NCI-H2171 treated with DMSO at 0.1 percent for 48 hours (cell line): ENCODE measurements at regions not wholly inside any gene's neighbourhood (a gene's known extent, or its start where the extent isn't known, plus 50 kb on each side); places are given as distances from the start of the nearest gene placed in this dataset.

Experiments
- DNase-seq: peaks from one replicate; lab custom pipeline; 2025; lab: John Stamatoyannopoulos, UW

DNA sequence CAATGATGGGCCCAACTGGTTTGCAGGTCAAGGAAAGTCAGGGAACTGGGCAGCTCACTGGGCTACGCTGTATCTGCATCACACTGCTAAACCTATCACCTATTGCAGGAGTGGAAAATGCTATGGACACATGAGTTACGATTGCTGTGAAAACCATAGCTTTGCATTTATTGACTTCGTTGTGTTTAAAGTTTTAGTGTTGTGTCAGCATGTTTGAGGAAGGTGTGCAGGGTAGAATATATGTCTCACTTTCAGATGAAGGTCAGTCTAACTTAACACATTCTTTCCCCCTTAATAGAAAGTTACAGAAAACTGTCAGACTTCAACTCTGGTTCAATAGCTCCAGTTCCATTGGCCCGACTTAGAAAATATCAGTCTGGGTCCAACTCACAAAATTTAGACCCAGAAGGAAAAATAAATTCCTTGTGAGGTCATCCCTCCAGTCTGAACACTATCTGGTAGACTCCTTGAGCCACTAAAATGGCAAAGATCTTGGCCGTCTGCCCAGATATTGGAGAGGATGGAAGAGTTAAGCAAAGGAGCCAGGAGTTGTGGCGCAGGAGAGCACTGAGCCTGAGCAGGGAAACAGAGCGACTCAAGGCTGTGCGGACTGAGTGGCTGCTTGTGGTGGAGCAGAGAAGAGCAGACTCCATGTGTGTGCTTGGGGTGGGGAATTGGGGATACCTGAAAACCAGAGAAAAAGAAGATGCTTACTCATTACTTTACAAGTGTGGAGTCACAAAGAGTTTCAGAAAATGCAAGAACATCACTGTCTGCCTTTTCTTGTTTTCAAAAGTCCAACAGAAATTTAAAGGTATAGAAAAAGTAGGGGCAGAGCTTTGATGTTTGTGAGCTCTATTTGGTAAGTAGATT is 518.5 kb downstream of the FGF9 start:
- no peak for DNase-seq

DNA sequence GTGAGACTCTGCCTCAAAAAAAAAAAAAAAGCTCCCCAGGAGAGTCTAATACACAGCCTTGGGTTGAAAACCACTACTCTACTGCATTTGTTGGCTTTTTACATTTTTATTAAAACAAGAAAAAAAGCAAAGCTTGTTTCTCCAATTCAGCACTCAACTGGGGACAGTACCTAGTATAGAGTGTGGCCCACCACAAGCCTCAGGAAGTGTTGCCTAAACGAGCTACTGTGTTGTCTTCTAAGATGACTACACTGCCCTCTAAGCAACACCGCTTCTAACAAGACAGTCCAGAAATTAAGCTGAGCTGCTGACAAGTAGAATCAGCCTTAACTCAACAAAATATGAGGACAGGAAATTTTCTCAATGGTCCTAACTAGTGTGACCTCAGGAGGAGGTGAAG is 522.2 kb downstream of the FGF9 start:
- DNase-seq = no peak

DNA sequence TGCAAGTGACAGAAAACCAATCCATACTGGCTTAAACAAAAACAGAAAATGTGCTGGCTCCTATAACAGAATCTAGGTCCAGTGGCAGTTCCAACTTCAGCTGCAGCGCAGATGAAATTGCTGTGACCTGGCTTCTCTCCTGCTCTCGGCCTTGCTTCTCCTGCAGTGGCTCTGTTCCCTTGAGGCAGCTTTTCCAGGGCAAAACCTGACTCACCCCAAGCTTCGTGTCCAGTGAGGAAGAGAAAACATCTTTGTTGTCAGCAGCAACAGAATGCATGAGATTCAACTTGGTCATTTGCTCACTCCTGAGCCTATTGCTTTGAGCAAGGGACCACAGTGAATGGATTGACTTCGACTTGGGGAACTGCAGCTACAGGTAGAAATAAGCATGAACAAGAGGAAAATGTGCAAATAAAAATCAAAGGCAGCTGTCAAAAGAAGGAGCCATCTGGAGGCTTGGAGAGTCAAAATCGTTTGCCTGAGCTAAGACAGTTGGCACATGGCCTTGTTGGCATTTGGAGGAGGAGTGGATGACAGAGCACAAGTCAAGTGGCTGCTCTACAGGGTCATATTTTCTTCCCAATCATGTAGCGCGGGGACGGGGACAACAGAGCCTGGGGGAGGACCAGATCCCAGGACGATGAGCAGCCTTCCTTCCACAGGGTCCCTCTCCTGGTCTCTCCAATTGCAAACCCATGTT is 523.4 kb downstream of the FGF9 start:
- DNase-seq = no peak

DNA sequence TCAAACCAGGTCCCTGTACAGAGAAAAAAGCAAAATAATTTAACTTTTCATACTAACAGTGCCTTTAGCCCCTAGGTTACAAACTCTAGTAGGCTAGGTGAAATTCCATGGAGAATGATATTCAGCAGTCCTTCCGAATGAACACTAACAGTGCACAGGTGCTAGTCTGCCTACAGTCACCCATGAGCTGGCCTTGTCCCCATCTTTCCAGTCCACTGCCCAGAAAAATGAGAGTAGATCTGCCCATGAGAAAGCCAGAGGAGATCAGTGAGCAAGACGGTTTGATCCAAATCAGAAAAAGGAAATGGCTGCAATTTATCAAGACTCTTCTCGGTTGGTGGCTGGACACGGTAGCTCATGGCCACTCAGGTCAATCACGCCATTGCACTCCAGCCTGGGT is 524.9 kb downstream of the FGF9 start:
- DNase-seq = no peak

DNA sequence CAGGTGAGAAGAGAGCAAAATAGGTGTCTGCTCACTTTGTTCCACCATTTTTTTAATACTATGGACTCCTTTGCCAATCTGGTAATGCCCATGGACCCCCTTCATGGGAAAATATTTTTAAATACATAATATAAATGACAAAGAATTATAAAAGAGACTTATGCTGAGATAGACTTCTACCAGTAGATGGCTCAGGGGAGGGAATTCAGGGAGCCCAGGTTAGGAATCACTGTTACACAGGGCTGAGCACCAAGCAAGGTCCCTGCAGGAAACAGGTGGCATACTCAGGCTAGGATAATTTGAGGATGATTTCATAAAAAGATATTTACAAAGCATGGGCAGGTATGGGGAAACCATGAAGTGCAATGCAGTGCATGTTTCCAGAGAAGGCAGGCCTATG is 525.9 kb downstream of the FGF9 start:
- no peak for DNase-seq

DNA sequence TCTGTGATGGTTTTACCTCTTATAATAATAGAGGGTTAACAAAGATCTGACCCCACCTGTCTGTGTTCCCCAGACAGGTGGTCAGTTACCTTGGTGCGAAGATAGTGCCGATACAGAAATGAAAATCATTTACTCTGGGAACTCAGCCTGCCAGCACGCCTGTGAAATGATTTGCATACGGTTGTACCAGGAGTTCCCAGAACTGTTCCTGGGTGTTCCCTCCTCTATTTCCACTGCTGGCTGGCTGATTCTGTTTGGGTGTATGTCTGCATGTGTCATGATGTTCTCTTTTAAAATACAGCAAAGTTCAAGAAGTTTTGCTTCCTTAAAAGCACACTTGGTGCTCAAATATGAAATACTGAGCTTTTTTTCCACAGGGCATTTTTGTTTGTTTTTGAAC is 527.1 kb downstream of the FGF9 start:
- no peak for DNase-seq

DNA sequence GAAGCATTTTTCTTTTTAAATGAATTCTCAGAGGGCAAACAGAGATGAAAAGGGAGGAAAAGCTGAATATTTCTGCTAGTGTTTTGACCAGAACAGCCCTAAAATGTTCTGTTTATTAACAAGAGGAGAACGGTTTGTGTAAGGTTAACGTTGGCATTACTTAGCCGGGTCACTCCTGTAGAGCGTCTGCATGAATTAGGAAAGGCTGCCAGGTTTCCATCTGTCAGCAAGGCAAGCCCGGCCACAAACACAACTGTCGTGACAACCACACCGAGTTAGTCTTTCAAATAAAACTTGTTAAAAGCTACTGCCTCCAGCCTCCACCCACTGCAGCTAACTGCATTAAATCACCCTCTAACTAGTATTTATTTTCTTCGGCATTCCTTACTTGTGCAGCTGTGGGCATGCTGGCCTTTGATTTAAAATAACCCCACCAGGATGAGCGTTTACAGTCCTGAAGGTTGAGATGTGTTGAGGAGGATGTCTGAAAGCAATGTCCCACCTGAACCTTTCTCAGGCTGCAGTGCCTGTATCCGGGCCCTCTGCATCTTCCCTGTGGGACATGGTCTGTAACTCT is 527.9 kb downstream of the FGF9 start:
- no peak for DNase-seq

DNA sequence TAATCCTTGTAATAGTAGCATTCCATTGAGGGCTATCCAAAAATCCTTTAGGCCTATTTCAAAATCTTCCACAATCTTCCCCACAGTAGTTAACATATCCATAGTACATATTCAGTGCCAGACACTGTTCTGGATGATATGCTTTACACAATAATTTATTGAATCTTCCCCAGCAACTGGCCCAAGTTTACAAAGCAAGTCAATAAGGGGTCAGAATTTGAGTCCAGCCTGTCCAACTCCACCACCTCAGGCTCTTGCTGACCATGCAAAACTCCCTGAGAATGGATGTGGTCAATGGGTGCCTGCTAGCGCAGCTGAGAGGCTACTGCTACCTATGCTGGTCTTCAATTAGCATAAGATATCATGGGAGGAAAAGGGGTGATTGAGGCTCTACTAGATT is 529.6 kb downstream of the FGF9 start:
- no peak for DNase-seq

DNA sequence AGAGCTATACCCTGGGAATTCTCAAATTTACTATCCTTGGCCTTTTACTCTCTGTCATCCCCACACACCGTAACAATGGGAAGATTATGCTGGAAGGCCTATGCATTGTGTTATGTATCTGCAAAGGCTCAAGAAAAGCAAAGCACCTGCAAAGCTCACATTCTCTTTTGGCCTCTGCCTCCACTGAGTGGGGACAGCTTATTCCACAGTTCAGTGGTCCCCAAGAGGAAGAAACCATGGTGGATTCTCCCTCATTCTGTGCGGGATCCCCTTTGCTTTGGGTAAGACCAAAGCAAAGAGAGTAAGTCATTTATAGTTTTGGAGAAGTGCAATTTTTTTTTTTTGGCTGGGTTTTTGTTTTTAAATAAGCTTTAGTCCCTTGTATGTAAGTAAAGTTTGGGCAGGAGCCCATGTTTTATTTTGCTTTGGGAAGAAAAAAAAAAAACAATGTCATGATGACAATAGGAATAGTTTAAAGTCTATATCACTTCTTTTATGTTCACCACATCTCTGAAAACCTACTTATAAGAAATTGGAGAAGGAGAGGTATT is 530.6 kb downstream of the FGF9 start:
- no peak for DNase-seq

DNA sequence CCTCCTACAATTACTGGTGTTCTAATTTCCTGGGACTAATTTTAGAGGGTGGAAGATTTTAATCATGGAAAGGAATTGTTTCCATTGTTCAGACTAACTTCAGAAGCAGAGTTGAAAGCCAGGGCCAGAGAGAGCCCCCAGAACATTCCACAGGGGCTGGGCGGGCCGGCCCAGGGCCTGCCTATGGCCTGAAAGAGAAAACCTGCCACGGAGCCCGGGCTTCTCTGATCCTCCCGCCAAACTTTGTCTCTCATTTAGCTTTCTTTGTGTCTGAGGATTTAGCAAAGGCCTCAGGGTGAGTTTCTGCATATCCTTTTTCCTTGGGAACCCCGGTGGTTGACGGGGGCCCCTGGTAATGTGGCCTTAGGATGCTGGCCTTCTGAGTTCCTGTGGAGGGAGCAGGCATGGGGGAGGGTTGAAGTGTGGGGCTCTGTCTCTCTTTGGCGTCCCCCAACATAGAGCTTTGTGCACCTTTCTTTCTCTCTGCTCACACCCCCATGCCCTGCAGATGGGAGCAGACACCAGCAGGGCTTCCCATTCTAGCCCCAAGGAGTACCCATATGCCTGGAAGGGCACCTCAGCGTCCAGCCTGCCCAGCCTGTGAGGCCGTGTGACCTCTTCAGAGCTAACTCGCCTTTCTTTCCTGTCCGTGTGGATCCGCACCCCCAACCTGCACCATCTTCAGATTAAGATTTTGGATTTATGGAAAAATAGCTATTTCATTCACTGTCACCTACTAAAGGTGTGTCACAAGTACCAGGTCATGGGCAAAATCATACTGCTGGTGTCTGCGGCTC is 539.5 kb downstream of the FGF9 start:
- DNase-seq = no peak

DNA sequence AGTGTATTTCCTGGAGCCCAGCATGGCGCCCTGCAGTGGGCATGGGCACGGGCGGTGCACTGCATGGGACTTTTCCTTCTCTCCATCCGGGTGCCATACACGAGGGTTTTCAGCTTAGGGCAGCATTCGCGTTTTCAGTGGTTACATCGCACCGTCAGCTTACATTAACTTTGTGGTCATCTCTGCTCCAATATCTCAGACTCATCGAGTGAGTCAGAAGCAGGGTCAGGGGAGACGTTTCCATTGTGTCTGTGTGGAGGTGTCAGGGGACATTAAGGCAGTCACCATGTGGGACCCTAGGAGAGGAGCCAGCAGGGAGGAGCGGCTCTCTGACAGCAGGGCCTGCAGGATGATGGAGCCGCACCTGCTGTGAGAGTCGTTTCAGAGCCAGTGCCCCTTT is 541.0 kb downstream of the FGF9 start:
- no peak for DNase-seq

DNA sequence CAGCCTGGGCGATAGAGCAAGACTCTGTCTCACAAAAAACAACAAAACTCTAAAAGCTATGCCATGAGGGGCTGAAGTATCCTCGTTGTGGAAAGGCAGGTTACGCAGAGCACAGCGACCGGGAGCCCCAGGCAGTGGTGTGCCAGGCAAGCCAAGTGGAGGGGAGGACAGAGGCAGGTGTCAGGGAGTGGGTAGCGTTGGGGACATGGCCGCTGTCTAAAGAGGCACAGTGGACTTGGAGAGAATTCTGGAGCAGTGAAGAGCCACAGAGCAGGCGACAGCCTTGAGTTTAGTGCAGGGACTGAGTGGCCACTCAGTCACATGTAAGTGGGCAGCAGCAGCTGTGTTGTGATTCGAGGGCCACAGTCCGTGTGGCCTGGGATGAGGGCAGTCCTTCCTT is 541.7 kb downstream of the FGF9 start:
- DNase-seq = no peak

DNA sequence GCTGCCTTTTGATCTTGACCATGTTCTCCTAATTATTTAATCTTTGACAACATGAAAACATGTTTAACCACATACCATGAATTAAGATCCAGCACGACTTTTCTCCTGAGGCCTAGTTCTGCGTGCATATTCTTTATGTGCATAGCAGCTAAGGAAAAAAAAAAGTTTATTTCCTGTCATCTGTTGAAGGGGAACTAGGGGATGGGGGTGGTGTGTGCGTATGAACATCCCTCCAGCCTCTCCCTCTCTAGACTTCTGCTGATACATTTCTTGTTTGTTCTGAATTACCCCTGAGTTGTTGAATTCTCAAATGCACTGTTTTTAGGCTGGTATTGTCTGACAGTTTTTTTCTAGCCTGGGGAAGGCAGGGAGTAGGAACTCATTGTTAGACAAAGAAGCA is 543.3 kb downstream of the FGF9 start:
- DNase-seq = no peak

DNA sequence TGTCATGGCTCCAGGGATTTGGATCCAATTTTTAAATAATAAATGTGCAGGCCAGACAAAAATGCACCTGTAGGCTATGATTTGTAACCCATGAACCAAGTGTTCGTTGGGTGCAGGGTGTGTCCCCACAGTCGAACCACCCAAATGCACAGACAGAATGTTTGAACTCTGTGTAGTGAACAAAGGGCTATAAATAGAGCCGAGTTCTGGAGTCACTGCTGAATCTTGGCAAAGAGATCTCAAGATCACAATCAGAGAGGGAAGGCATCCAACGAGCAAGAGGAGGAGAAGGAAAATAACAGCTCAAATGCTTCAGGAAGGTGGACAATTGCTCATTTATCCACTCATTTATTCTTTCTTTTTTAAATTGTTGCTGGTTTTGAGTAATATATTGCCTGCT is 547.9 kb downstream of the FGF9 start:
- no peak for DNase-seq

DNA sequence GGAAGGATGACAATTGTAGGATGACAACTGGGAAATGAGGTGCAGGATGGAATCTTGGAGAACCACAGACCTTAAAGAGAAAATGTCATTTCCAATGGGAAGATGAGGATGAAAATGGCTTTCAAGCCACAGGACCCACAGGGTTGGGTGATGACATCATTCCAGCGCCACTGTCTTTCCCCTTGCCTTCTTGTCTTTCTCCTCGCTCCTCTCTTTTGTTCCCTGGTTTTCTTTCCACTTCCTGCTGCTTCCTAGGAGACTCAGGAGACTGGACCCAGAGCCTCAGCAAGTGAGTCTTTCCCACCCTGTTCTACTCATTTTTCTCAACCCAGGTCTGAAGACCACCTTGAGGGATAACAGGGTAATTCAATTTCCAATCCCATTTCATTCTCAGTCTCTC is 548.8 kb downstream of the FGF9 start:
- no peak for DNase-seq

DNA sequence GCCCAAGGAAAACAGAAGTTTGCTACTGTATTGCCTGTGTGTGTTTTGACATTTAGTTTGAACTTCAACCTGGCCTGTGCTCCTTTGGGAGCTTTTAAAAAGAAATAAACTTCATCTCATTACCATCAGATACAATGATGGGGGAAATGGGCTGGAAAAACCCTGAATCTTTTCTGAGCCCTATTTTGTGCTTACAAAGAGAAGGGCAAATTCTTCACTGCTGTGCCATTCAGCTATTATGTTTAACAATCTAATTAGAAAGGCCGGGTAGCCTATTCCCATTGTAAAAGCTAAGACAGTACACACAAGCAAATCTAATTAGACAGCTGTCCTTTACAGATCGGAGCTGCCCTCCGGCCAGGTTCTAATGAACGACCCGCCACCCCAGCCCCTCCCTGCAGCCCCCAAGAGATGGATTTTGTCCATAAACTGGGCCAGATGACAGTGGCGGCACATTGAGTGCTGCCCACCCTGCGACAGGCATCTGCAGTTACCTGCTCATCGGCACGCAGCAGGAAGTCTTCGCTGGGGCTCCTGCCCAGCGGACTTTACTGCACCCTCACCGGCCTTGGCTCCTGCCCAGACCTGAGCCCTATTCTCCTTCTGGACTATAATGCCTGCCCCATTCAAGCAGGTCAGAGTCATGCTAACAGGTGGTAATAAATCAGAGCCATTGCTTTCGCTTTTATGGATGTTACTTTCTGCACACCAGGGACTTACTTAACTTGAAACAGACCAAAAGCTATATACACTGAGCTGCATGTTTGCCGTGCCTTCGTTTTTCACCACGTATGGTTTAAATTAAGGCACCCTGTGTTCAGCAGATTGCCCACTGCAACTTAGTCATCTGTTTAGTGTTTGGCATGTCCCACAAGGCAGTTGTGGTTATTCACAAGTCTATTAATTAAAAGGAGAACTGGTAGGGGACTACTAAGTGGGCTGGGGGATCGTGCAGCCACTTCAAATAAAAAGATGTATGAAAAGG is 549.6 kb downstream of the FGF9 start:
- no peak for DNase-seq

DNA sequence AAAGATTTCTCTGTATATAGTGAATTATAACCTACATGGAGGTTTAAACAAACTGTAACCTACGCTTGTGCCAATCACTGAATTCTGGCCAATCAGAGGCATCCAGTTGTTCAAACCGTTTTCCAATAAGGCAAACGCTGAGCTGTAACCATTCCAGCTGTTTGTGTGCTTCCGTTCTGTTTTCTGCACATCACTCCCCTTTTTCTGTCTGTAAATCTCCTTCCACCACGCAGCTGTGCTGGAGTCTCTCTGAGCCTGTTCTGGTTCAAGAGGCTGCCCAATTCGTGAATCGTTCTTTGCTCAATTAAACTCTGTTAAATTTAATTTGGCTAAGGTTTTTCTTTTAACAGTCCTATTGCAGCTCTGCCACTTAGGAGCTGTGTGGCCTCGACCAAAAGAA is 552.5 kb downstream of the FGF9 start:
- no peak for DNase-seq

DNA sequence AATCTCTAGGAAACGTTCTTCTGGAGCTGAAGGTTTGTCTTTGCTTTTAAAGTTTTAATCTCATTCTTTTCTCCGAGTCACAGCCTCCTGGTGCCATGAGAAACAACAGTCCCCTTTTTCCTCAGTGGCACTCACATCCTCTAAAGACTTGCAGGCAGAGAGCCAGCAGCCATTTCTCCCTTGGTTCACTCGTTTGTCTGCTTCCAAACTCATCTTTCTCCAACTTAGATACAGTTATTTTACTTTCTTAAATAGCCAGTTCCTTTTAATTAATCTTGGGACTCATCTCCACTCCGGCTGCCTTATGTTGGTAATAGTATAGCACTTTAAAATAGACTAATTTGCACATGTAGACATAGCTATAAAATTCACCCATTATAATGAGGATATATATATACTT is 555.2 kb downstream of the FGF9 start:
- no peak for DNase-seq

DNA sequence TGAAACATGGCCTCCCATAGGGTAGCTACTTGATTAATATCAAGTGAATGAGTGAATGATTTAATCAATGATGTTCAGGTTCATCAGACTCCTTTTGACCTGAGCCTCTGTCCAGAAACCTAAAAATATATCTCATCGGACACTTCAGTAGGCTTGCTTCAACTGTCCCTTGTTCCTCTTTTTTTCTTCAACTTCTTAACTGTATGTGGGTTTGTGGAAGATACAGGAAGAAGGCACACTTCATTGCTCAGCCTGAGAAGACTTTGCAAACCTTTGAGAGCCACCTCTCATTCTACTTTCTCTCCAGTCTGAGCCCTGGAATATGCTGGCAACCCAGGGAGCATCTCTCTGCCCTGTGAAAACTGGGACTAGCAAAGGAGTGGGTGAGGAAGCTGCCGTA is 557.0 kb downstream of the FGF9 start:
- DNase-seq = no peak

DNA sequence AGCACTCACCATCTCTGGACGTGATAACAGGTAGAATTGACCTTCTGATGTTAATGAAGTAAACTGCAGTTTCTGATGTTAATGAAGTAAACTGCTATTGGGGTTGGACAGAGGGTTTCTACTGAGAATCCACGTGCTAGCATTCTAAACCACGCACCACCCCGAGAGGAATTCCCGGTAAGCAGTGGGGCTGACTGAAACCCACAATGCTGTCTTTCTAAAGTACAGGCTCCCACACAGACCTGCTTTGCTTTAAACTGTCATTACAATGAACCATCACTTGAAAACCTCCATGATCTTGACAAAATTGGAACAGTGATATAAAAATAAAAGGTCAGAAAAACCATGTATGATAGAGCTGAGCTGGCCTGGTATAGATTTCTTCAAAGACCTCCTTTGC is 559.0 kb downstream of the FGF9 start:
- DNase-seq = no peak

DNA sequence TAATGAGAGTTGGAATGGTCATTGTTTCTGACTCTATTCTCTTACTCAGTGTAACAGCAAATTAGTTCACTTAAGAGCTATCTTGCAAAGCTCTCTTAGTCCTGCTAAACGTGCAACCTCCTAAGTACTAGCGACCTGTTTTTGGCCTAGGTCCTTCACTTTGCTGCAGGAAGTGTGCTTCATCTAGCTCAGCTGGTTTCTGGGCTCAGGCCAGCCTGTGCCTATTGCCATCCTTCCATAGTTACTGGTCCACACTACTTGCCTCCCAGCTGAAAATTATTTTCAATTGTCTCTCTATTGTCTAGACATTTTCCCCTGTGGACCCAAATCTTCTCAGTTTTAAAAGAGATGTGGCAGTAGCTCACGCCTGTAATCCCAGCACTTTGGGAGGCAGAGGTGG is 561.3 kb downstream of the FGF9 start:
- DNase-seq = no peak
